WERI-Rb-1 (cell line): ENCODE measurements at regions not wholly inside any gene's neighbourhood (a gene's known extent, or its start where the extent isn't known, plus 50 kb on each side); places are given as distances from the start of the nearest gene placed in this dataset.

Experiments
- DNase-seq: peaks from one replicate; pipeline ENCODE4 v3.0.0-alpha.2; 2020
- H3K27ac ChIP-seq: fragments of 250-450 bp; sonication (Bioruptor Pico); 2 replicates; pipeline ENCODE4 v1.5.1; 2020; ENCODE audit warnings: mild to moderate bottlenecking, moderate library complexity
- H3K27me3 ChIP-seq: fragments of 250-450 bp; sonication (Bioruptor Pico); 2 replicates; pipeline ENCODE4 v1.5.1; 2021; ENCODE audit warnings: mild to moderate bottlenecking, low read depth, moderate library complexity; ENCODE audit not compliant: insufficient read depth, severe bottlenecking
- H3K36me3 ChIP-seq: fragments of 250-450 bp; sonication (Bioruptor Pico); 2 replicates; pipeline ENCODE4 v1.5.1; 2020; ENCODE audit warnings: mild to moderate bottlenecking, moderate library complexity
- H3K4me3 ChIP-seq: 2 replicates; pipeline ENCODE4 v1.5.1; 2011; ENCODE audit warnings: low read depth, mild to moderate bottlenecking, control low read depth, low read length
- H3K9me3 ChIP-seq: fragments of 250-450 bp; sonication (Bioruptor Pico); 2 replicates; pipeline ENCODE4 v1.5.1; 2021; ENCODE audit warnings: mild to moderate bottlenecking, moderate library complexity; ENCODE audit not compliant: severe bottlenecking
- TF ChIP-seq, protein P1 (sequence below): IDR thresholded peaks from 2 replicates; pipeline ENCODE4 v1.5.1; 2011; ENCODE audit warnings: low read depth, mild to moderate bottlenecking, control low read depth, inconsistent platforms, low read length

DNA sequence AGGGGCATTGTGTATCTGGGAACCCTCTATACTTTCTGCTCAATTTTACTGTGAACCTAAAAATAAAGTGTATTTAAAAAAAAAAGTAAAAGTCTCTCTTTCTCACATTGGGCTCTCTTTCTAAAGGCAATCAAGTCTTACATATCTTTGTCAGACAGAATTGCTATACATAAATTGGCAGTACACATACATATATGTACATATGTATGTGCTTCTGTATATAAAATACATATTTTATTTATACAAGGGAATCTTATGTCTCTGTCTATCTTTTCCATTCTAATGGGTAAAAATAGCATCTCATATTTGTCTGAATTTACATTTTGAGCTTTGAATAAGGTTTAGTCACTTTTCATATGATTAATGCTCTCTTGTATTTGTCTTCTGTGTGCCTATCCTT is 348.8 kb downstream of the SPATA31D1 start:
- no peaks in the 10 kb centered on the region for H3K27me3 ChIP-seq
- H3K27ac ChIP-seq = no peak overlapping the region
- H3K36me3 ChIP-seq = no peaks in the 10 kb centered on the region
- no peak overlapping the region for H3K4me3 ChIP-seq
- no peaks in the 10 kb centered on the region for H3K9me3 ChIP-seq
- no peak for DNase-seq
- TF ChIP-seq, protein P1, sequence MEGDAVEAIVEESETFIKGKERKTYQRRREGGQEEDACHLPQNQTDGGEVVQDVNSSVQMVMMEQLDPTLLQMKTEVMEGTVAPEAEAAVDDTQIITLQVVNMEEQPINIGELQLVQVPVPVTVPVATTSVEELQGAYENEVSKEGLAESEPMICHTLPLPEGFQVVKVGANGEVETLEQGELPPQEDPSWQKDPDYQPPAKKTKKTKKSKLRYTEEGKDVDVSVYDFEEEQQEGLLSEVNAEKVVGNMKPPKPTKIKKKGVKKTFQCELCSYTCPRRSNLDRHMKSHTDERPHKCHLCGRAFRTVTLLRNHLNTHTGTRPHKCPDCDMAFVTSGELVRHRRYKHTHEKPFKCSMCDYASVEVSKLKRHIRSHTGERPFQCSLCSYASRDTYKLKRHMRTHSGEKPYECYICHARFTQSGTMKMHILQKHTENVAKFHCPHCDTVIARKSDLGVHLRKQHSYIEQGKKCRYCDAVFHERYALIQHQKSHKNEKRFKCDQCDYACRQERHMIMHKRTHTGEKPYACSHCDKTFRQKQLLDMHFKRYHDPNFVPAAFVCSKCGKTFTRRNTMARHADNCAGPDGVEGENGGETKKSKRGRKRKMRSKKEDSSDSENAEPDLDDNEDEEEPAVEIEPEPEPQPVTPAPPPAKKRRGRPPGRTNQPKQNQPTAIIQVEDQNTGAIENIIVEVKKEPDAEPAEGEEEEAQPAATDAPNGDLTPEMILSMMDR = no peak

DNA sequence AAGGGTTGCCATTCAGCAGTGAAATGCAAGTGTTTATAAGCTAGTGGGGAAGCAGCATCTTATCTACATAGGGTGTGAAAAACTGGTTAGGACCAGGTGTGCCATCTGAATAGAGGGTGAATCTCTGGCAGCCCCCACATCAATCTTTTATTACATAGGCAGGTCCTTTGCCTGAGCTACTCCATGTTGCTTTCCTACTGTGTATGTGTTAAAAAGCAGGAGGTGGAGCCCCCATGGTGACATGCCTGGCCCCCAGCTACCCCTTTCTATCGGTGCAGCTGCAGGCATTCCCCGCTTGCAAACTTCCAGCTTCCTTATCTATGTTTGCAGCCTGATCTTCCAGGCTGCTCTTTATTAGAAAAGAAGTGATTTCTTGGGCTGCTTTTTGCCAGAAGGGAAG is 353.5 kb downstream of the SPATA31D1 start:
- Histone ChIP-seq H3K27me3 (no peaks in the 10 kb centered on the region), H3K9me3 (peaks cover 8% of the 10 kb centered on the region), H3K27ac (no peak overlapping the region), H3K36me3 (no peaks in the 10 kb centered on the region), H3K4me3 (no peak overlapping the region)
- DNase-seq = no peak
- TF ChIP-seq, protein P1 = no peak

DNA sequence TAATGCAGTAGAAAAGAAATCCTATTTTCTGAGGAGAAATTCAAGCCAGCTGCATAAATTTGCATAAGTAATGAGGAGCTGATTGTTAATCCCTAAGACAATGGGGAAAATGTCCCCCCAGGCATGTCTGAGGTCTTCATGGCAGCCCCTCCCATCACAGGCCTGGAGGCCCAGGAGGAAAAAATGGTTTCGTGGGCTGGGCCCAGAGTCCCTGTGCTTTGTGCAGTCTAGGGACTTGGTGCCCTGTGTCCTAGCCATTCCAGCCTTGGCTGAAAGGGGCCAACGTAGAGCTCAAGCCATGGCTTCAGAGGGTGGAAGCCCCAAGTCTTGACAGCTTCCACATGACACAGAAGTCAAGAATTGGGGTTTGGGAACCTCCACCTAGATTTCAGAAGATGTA is 357.5 kb downstream of the SPATA31D1 start:
- no peaks in the 10 kb centered on the region for H3K36me3 ChIP-seq
- no peak for DNase-seq
- H3K4me3 ChIP-seq = no peak overlapping the region
- no peaks in the 10 kb centered on the region for H3K27me3 ChIP-seq
- TF ChIP-seq, protein P1 = no peak
- peaks cover 8% of the 10 kb centered on the region for H3K9me3 ChIP-seq
- no peak overlapping the region for H3K27ac ChIP-seq

DNA sequence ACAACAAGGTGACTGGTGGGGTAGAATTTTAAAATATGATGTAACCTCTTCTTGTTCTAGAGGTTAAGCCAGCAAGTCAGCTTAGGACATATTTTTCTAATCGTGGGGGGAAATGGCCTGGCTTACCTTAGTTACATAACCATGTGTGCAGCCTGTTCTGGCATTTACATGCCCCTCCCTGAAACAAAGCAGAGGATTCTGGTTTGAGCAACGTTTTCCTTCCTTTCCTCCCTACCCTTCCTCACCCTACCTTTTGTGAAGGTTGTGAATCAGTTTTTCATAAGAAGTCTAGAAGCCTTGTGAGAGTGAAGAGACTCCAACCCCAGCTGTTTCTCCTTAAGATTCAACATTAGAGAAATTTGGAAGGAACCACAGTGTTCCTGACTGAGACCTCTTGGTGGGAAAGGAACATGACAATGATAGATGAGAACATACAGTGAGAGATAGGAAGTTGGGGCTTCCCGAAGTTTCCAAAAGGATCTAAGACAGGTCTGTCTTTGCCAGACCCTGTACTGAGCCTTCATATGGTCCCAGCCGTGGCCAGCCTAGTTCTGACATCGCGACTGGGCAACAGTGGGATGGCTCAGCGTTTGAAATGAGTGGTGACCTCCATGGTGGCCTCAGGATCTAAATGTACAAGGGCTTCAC is 365.2 kb downstream of the SPATA31D1 start:
- Histone ChIP-seq H3K36me3 (no peaks in the 10 kb centered on the region), H3K9me3 (no peaks in the 10 kb centered on the region), H3K27ac (no peak overlapping the region), H3K4me3 (no peak overlapping the region), H3K27me3 (no peaks in the 10 kb centered on the region)
- TF ChIP-seq, protein P1 = no peak
- no peak for DNase-seq

DNA sequence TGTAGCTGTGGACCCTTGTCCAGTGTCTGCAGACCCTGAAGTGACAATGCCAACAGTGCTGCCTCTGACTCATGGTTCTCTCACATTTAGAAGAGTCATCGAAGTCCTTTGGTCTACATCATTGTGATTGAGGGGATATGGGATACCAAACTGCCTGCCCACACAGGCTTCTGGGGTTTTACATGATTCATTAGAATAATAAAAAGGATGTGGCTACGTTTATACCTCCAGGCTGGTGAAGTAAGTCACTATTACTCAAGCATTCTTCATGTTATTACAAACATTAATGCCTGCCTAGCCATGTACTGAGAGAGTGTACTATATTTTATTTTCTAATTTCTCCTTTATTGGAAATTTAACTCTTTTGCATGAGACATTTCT is 365.7 kb downstream of the SPATA31D1 start:
- no peak overlapping the region for H3K4me3 ChIP-seq
- no peaks in the 10 kb centered on the region for H3K36me3 ChIP-seq
- H3K27ac ChIP-seq = no peak overlapping the region
- H3K27me3 ChIP-seq = no peaks in the 10 kb centered on the region
- no peaks in the 10 kb centered on the region for H3K9me3 ChIP-seq
- DNase-seq = no peak
- TF ChIP-seq, protein P1 = no peak

DNA sequence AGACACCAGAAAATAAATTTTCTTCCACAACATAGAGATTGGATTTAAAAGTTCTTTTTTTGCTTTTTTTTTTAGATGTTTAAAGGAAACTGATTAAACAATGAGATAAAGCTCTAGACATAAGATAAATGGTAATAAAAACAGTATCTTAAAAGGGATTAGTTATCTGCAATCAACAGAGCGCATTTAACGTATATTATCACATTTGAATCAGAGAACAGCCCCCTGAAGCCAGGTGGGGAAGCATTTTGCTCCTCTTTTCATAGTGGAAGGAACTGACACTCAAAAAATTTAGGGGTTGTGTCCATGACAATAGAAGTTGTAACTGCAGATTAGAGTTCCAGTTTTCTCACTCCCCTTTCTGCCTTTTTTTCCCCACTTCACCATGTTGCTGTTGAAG is 367.6 kb downstream of the SPATA31D1 start:
- TF ChIP-seq, protein P1 = no peak
- H3K27me3 ChIP-seq = no peaks in the 10 kb centered on the region
- H3K36me3 ChIP-seq = no peaks in the 10 kb centered on the region
- no peak for DNase-seq
- H3K9me3 ChIP-seq = no peaks in the 10 kb centered on the region
- no peak overlapping the region for H3K27ac ChIP-seq
- H3K4me3 ChIP-seq = no peak overlapping the region
